Activated CD4-positive, alpha-beta T cell treated with anti-CD3 and anti-CD28 coated beads for 36 hours (primary cell): ENCODE measurements at regions not wholly inside any gene's neighbourhood (a gene's known extent, or its start where the extent isn't known, plus 50 kb on each side); places are given as distances from the start of the nearest gene placed in this dataset.
A peak's percentile ranks its signal among the peaks of the same experiment; 100 is the strongest.
"Not testable (repeated sequence)": the region's sequence is repeated elsewhere in the genome, so short reads cannot be mapped to it uniquely, and the experiment has no call there.

Source experiments
- ATAC-seq: fragments of 200-7000 bp; cut with Tn5 transposase; one replicate; pipeline ENCODE4 v1.10.0; 2021; ENCODE audit warnings: mild to moderate bottlenecking, moderate library complexity
- CTCF ChIA-PET: fragments of 350-600 bp; sonication (Branson Sonifier 250); formaldehyde crosslinking; loops from one replicate; lab custom pipeline; 2021; ENCODE audit warnings: antibody characterized with exemption; lab: Charles Lee
- POLR2A ChIA-PET: fragments of 350-600 bp; sonication (Branson Sonifier 250); formaldehyde crosslinking; loops from one replicate; lab custom pipeline; 2021; ENCODE audit warnings: antibody characterized with exemption, inconsistent platforms; lab: Charles Lee
- DNase-seq: peaks from one replicate; pipeline ENCODE4 v3.0.0-alpha.2; 2020
- H3K27ac Mint-ChIP-seq: one replicate; pipeline ENCODE4 v1.8.0; 2021; ENCODE audit warnings: mixed read lengths
- H3K27me3 Mint-ChIP-seq: one replicate; pipeline ENCODE4 v1.8.0; 2021; ENCODE audit warnings: mixed read lengths
- H3K36me3 Mint-ChIP-seq: one replicate; pipeline ENCODE4 v1.8.0; 2021; ENCODE audit warnings: low read depth, mixed read lengths
- H3K4me1 Mint-ChIP-seq: one replicate; pipeline ENCODE4 v1.8.0; 2021; ENCODE audit warnings: mixed read lengths
- H3K4me3 Mint-ChIP-seq: one replicate; pipeline ENCODE4 v1.8.0; 2021; ENCODE audit warnings: mild to moderate bottlenecking, moderate library complexity, mixed read lengths
- H3K9me3 Mint-ChIP-seq: one replicate; pipeline ENCODE4 v1.8.0; 2021; ENCODE audit warnings: low read depth, mixed read lengths
- intact Hi-C, 2 experiments: fragments of 100-400 bp; cut with DNase I in 1 of 2; cut with micrococcal nuclease in 1 of 2; formaldehyde crosslinking; loops; one replicate each; pipeline versions ENCODE4 v1.14.2 to v1.15.1; 2022 to 2024; cut with DNase I, micrococcal nuclease

- H3K4me3 Mint-ChIP-seq, intact Hi-C loops, H3K27ac Mint-ChIP-seq, H3K4me1 Mint-ChIP-seq, H3K9me3 Mint-ChIP-seq, ATAC-seq, H3K36me3 Mint-ChIP-seq, DNase-seq, POLR2A ChIA-PET, H3K27me3 Mint-ChIP-seq, CTCF ChIA-PET: not testable (repeated sequence)
These were observed 84.1 kb upstream of the ADGRA3 start for GRCh38 chr4:22599929-22600432.

DNA sequence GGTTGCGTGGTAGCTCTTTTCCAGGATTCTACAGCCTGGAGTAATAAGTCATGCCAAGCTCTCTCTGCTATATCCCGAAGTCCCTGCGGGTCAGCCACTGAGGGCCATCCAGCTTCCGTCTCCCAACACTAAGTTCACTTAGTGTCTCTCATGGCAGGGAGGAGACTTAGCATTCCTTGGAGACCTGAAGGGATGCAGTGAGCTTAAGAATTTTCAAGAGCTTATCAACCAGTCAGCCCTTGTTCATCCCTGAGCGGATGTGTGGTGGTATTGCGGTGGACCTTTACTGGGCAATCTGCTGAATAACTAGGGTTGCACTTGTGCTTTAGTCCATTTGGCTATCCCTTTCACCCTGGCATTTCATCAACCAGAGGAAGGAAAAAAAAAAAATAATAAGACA lies 85.8 kb upstream of the ADGRA3 start:
- H3K4me1 Mint-ChIP-seq, POLR2A ChIA-PET, CTCF ChIA-PET, ATAC-seq, intact Hi-C loops, H3K27ac Mint-ChIP-seq, DNase-seq, H3K36me3 Mint-ChIP-seq, H3K4me3 Mint-ChIP-seq, H3K27me3 Mint-ChIP-seq, H3K9me3 Mint-ChIP-seq: not testable (repeated sequence)

- DNase-seq (peak; percentile 73), ATAC-seq (peak; percentile 99)
- Mint-ChIP-seq H3K36me3 (no peaks in the 10 kb centered on the region), H3K4me1 (peaks cover 26% of the 10 kb centered on the region), H3K4me3 (no peak overlapping the region), H3K27ac (no peak overlapping the region), H3K9me3 (peaks cover 3% of the 10 kb centered on the region), H3K27me3 (no peaks in the 10 kb centered on the region)
- CTCF ChIA-PET, result interaction anchor here (0.8 to 1.5 kb wide), 5 partner anchors 10 to 818 kb away, joined by 4 to 8 read pairs (median 5); no protein-coding TSS in a partner anchor
- POLR2A ChIA-PET, result no interaction called here
- intact Hi-C loops, result loop anchor here (1.0 kb wide), 2 partner anchors 83 to 197 kb away; no protein-coding TSS in a partner anchor
These were observed 85.4 kb upstream of the GBA3 start for GRCh38 chr4:22607382-22607781.

- peaks cover 26% of the 10 kb centered on the region for H3K4me1 Mint-ChIP-seq
- H3K36me3 Mint-ChIP-seq, ATAC-seq, POLR2A ChIA-PET, DNase-seq, CTCF ChIA-PET, H3K27me3 Mint-ChIP-seq, H3K4me3 Mint-ChIP-seq, H3K27ac Mint-ChIP-seq, H3K9me3 Mint-ChIP-seq, intact Hi-C loops: not testable (repeated sequence)
These were observed 82.7 kb upstream of the GBA3 start for GRCh38 chr4:22609951-22610525.

DNA sequence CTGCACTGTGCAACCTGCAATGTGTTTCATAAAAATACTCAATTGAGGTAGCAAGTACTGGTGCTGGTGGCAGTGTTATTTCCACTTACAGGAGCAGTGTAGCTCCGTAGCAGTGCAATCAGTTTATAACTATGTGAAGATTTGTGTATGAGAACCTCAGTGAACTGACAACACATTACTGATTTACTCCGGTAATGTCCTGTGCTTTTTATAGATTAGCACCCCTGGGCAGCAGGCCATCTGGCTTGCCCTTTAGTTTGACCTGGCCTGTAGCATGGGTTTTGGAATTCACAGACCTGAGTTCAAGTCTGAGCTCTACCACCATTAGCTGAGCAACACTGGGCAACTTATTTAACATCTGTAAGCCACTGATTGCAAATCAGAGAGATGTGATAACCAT lies 78.6 kb upstream of the GBA3 start:
- no peaks in the 10 kb centered on the region for H3K36me3 Mint-ChIP-seq
- H3K27ac Mint-ChIP-seq, result no peak overlapping the region
- ATAC-seq, result no peak
- H3K9me3 Mint-ChIP-seq, result peaks cover 3% of the 10 kb centered on the region
- no peaks in the 10 kb centered on the region for H3K27me3 Mint-ChIP-seq
- H3K4me3 Mint-ChIP-seq, result no peak overlapping the region
- intact Hi-C loops, result no loop called here
- DNase-seq, result no peak
- ChIA-PET CTCF (interaction anchor here (1.0 kb wide), 1 partner anchor 31 kb away, joined by 3 read pairs; no protein-coding TSS in a partner anchor), POLR2A (no interaction called here)
- H3K4me1 Mint-ChIP-seq, result peaks cover 14% of the 10 kb centered on the region

DNA sequence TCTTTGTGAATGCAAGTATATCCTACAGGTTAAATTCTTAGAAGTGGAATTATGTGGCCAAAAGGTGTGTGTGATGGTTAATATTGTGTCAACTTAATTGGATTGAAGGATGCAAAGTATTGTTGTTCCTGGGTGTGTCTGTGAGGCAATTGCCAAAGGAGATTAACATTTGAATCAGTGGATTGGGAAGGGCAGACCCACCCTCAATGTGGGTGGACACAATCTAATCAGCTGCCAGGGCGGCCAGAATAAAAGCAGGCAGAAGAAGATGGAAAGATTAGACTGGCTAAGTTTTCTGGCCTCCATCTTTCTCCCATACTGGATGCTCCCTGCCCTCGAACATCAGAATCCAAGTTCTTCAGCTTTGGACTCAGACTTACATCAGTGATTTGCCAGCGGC lies 76.2 kb upstream of the GBA3 start:
- POLR2A ChIA-PET, result no interaction called here
- DNase-seq, result no peak
- H3K4me1 Mint-ChIP-seq, result no peaks in the 10 kb centered on the region
- no peak overlapping the region for H3K4me3 Mint-ChIP-seq
- CTCF ChIA-PET, result no interaction called here
- no peaks in the 10 kb centered on the region for H3K27me3 Mint-ChIP-seq
- H3K36me3 Mint-ChIP-seq, result no peaks in the 10 kb centered on the region
- no peak for ATAC-seq
- H3K27ac Mint-ChIP-seq, result no peak overlapping the region
- intact Hi-C loops, result no loop called here
- peaks cover 1% of the 10 kb centered on the region for H3K9me3 Mint-ChIP-seq

- ATAC-seq, H3K4me3 Mint-ChIP-seq, intact Hi-C loops, H3K9me3 Mint-ChIP-seq, H3K27ac Mint-ChIP-seq, CTCF ChIA-PET, H3K4me1 Mint-ChIP-seq, POLR2A ChIA-PET, H3K27me3 Mint-ChIP-seq, H3K36me3 Mint-ChIP-seq, DNase-seq: not testable (repeated sequence)
These were observed 72.6 kb upstream of the GBA3 start for GRCh38 chr4:22620144-22620543.

- CTCF ChIA-PET, result interaction anchor here (0.6 kb wide), 1 partner anchor 865 kb away, joined by 3 read pairs; no protein-coding TSS in a partner anchor
- H3K27me3 Mint-ChIP-seq, ATAC-seq, DNase-seq, H3K27ac Mint-ChIP-seq, H3K36me3 Mint-ChIP-seq, H3K9me3 Mint-ChIP-seq, intact Hi-C loops, H3K4me1 Mint-ChIP-seq, H3K4me3 Mint-ChIP-seq, POLR2A ChIA-PET: not testable (repeated sequence)
These were observed 70.8 kb upstream of the GBA3 start for GRCh38 chr4:22621970-22622369.

GRCh38 chr4:22624002-22624401 lies 68.7 kb upstream of the GBA3 start:
- H3K36me3 Mint-ChIP-seq, ATAC-seq, H3K27me3 Mint-ChIP-seq, H3K27ac Mint-ChIP-seq, DNase-seq, POLR2A ChIA-PET, H3K4me1 Mint-ChIP-seq, intact Hi-C loops, H3K4me3 Mint-ChIP-seq, CTCF ChIA-PET, H3K9me3 Mint-ChIP-seq: not testable (repeated sequence)

DNA sequence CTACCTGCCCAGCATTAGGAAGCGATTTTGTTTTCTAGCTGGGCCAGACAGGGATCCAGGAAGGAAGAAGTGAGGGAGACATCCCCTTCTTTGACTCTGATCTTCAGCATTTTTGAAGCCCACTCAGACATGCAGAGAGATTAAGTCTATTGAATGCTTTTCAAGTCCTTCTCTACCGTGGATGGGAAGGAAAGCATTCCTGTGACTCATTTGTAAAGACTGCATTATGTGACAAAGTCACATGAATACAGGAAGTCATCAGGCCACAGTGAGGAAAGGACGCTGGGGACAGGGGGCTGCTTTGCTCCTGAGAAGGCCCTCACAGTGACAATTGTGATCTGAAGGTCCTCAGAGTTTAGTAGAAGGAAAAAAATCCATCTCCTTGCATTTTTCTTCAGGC lies 67.4 kb upstream of the GBA3 start:
- H3K27me3 Mint-ChIP-seq, result no peaks in the 10 kb centered on the region
- ATAC-seq (no peak), DNase-seq (no peak)
- ChIA-PET CTCF (no interaction called here), POLR2A (no interaction called here)
- no peaks in the 10 kb centered on the region for H3K4me1 Mint-ChIP-seq
- no peaks in the 10 kb centered on the region for H3K9me3 Mint-ChIP-seq
- H3K4me3 Mint-ChIP-seq, result no peak overlapping the region
- intact Hi-C loops, result no loop called here
- no peaks in the 10 kb centered on the region for H3K36me3 Mint-ChIP-seq
- no peak overlapping the region for H3K27ac Mint-ChIP-seq

DNA sequence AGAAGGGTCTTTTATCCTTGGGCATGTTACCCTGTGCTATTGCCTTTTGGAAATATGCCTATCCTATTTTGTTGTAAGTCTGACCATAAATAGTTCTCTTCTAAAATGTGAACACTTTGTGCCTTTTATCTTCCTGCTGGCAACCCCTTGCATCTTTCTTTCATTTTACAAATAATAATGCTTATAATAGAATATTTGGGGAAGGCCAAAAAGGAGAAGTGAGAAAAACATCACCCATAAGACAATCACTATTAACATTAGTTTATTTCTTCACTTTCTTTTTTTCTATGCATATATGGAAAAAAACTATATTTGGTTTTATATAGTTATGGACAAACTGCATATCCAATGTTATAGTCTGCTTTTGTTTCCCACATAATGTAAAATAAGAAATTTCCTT lies 64.9 kb upstream of the GBA3 start:
- H3K27ac Mint-ChIP-seq, intact Hi-C loops, H3K9me3 Mint-ChIP-seq, DNase-seq, H3K27me3 Mint-ChIP-seq, ATAC-seq, H3K36me3 Mint-ChIP-seq, H3K4me3 Mint-ChIP-seq, H3K4me1 Mint-ChIP-seq, POLR2A ChIA-PET: not testable (repeated sequence)
- CTCF ChIA-PET, result interaction anchor here (0.6 kb wide), 1 partner anchor 610 kb away, joined by 6 read pairs; no protein-coding TSS in a partner anchor

GRCh38 chr4:22630161-22630975 lies 62.4 kb upstream of the GBA3 start:
- H3K4me3 Mint-ChIP-seq, DNase-seq, H3K27ac Mint-ChIP-seq, intact Hi-C loops, H3K36me3 Mint-ChIP-seq, CTCF ChIA-PET, POLR2A ChIA-PET, H3K27me3 Mint-ChIP-seq, H3K9me3 Mint-ChIP-seq, ATAC-seq, H3K4me1 Mint-ChIP-seq: not testable (repeated sequence)
